ENCODE measurements at regions not wholly inside any gene's neighbourhood (a gene's known extent, or its start where the extent isn't known, plus 50 kb on each side); places are given as distances from the start of the nearest gene placed in this dataset.
"Not testable (repeated sequence)": the region's sequence is repeated elsewhere in the genome, so short reads cannot be mapped to it uniquely, and the experiment has no call there.

DNA sequence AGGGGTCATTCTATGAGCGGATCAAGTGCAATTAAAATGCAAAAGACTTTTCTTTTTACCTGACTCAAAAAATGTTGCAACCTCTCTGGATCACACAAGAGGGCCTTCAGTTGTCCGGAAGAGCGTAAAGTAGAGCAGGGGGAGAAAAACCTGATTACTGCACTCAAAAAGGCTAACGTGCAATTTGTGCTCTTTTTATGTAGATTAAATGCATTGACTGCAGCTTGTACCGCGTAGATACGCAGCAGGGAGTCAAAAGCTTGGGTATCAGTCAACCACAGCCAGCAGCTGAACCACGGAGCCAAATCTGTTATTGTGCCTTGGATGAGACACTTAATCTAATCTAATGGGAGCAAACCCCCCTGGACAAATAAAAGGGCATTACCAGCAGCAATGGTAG lies 107.3 kb upstream of the RAI2 start:
- DNase-seq (ENCODE audit: low read depth) = no peak
- no peak overlapping the region for H3K4me3 ChIP-seq (ENCODE audit: low read length)
- TF ChIP-seq, protein P1, sequence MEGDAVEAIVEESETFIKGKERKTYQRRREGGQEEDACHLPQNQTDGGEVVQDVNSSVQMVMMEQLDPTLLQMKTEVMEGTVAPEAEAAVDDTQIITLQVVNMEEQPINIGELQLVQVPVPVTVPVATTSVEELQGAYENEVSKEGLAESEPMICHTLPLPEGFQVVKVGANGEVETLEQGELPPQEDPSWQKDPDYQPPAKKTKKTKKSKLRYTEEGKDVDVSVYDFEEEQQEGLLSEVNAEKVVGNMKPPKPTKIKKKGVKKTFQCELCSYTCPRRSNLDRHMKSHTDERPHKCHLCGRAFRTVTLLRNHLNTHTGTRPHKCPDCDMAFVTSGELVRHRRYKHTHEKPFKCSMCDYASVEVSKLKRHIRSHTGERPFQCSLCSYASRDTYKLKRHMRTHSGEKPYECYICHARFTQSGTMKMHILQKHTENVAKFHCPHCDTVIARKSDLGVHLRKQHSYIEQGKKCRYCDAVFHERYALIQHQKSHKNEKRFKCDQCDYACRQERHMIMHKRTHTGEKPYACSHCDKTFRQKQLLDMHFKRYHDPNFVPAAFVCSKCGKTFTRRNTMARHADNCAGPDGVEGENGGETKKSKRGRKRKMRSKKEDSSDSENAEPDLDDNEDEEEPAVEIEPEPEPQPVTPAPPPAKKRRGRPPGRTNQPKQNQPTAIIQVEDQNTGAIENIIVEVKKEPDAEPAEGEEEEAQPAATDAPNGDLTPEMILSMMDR (IDR thresholded peaks at IDR 0.05; ENCODE audit: insufficient read depth, low read depth, low read length, missing control alignments) = no peak

DNA sequence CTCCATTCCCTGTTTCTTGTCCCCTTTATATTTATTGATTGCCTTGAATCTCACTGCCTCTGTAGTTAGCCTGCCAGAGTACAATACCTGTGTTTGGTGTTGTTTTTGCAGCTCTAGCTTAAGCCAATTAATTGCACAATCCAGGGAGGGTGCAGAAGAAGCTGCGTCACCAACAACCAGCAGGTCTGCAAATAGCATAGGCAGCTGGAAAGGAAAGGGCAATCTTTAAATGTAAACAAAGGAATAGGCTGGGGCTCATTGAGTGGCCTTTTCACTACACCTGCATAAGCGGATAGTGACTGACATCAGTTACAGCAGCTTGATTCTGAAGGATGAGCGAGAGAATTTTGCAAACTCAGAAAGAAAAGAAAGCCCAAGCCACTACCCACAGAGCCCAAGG lies 106.8 kb upstream of the RAI2 start:
- TF ChIP-seq, protein P1 (IDR thresholded peaks at IDR 0.05; ENCODE audit: insufficient read depth, low read depth, low read length, missing control alignments) = no peak
- DNase-seq (ENCODE audit: low read depth) = peak; percentile 28
- no peak overlapping the region for H3K4me3 ChIP-seq (ENCODE audit: low read length)

DNA sequence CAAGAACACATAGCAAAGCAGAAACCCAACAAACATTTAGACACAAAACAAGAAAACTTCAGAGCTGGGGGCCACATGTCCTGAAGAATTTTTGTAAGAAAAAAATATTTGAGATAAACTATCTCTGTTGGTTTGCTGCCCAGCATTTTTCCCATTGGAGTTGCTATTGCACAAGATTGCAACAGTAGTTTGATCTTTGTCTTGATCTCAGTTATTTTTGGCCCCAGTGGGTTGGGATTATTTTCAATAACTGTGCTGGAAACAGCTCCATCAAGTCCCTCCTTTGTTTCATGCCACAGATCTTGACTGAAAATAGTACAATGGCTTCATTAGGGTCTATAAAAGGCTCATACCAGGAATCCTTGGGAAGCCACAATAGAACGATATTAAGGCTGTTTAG lies 103.8 kb upstream of the RAI2 start:
- TF ChIP-seq, protein P1 (IDR thresholded peaks at IDR 0.05; ENCODE audit: insufficient read depth, low read depth, low read length, missing control alignments) = no peak

DNA sequence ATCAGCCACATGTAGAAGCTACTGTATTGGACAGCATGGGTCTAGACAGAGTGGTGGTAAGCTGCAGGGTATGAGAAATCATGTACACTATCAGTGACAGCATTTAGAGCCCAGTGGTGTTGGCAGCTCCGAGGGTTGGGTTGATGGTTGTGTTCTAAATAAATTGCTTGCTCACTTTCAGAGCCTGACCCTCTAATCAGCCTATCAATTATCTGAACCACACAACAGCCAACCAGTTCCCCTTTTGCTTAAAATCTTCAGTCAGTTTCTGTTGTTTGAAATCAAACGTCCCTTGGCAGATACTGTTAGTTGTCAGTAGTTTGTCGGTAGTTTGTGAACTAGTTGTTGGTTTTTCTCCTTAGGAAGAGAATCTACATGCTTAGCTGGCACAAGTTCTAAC lies 99.8 kb upstream of the RAI2 start:
- no peak for DNase-seq (ENCODE audit: low read depth)
- H3K4me3 ChIP-seq (ENCODE audit: low read length) = no peak overlapping the region
- TF ChIP-seq, protein P1 (IDR thresholded peaks at IDR 0.05; ENCODE audit: insufficient read depth, low read depth, low read length, missing control alignments) = no peak

More for the DNA sequence above, 103.8 kb upstream of the RAI2 start:
- H3K4me3 ChIP-seq (ENCODE audit: low read length) = no peak overlapping the region
- DNase-seq (ENCODE audit: low read depth) = no peak

DNA sequence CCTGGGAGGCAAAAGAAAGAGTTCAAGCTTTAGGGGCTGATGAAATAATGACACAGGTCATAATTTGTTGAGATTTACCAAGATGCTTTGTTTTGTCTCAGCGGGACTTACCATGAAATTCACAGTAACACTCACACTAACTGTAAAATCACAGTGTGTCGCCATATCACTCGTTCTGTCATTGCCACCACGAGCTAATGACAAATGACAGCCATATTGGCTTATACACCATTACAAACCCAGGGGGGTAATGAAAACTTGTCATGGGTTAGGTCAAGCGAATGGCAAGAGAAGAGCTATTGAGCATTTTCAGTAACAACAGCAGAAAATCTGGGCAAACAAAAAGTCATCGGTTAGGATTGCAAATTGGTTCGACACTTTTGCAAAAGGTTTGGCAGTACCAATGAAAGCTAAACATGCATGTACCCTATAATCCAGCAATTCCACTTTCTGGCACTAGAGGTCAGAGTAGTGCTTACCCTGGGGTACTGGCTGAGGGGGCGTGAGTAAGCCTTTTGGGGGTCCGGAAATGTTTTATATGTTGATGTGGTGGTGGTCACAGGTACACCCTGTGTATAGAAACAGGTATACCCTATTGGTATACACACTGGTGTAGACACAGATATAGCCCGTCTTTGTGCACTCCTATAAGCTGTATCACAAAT lies 83.9 kb upstream of the RAI2 start:
- TF ChIP-seq, protein P1 (IDR thresholded peaks at IDR 0.05; ENCODE audit: insufficient read depth, low read depth, low read length, missing control alignments) = peak; percentile 48
- peak; percentile 3 for DNase-seq (ENCODE audit: low read depth)
- H3K4me3 ChIP-seq (ENCODE audit: low read length) = no peak overlapping the region

DNA sequence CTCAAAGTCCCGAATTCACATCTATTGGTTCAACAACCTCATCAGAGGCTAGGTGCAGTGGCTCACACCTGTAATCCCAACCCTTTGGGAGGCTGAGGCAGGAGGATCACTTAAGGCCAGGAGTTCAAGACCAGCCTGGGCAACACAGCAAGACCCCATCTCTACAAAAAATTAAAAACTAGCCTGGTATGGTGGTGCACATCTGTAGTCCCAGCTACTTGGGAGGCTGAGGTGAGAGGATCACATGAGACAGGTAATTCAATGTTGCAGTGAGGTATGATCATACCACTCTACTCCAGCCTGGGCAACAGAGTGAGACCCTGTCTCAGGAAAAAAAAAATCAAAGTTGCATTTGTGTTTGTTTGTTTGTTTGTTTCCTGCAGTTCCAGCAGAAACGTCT lies 80.1 kb upstream of the RAI2 start:
- DNase-seq (ENCODE audit: low read depth); H3K4me3 ChIP-seq (ENCODE audit: low read length): not testable (repeated sequence)

DNA sequence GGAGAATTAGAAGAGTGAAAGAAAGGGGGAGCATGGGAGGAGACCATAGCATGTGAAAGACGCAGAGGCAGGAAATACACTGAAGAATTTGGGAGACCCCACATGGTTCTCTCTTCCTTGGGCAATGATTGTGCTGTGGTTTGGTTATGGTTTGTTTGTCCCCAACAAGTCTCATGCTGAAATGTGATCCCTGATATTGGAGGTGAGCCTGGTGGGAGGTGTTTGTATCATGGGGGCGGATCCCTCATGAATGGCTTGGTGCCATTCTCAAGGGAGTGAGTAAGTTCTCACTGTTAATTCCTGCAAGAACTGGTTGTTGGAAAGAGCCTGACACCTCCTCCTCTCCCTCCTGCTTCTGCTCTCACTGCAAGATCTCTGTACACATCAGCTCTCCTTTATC lies 78.6 kb upstream of the RAI2 start:
- no peak overlapping the region for H3K4me3 ChIP-seq (ENCODE audit: low read length)
- TF ChIP-seq, protein P1 (IDR thresholded peaks at IDR 0.05; ENCODE audit: insufficient read depth, low read depth, low read length, missing control alignments) = no peak
- DNase-seq (ENCODE audit: low read depth) = peak; percentile 0
